ENCODE measurements at regions not wholly inside any gene's neighbourhood (a gene's known extent, or its start where the extent isn't known, plus 50 kb on each side); places are given as distances from the start of the nearest gene placed in this dataset.

- H3K27me3 ChIP-seq (ENCODE audit: insufficient read depth) = no peaks in the 10 kb centered on the region; the same call in 1 of the 2 replicates
- H3K4me1 ChIP-seq (ENCODE audit: control insufficient read depth in 1 of 2, insufficient read depth in 2 of 2, low read depth in 1 of 2, low read length in 1 of 2) = no peaks in the 10 kb centered on the region
- no peaks in the 10 kb centered on the region for H3K9me2 ChIP-seq
- no peak for DNase-seq
- POLR2A ChIA-PET = no interaction called here
- no peaks in the 10 kb centered on the region for H3F3A ChIP-seq (replicated peaks; ENCODE audit: insufficient read depth)
- no peak overlapping the region for H3K4me3 ChIP-seq (ENCODE audit: low read depth in 2 of 2, low read length in 1 of 2)
- no peaks in the 10 kb centered on the region for H3K36me3 ChIP-seq (replicated peaks in 1 of 2; ENCODE audit: control insufficient read depth in 1 of 2, insufficient read depth in 2 of 2, low read length in 1 of 2)
- no peaks in the 10 kb centered on the region for H3K79me2 ChIP-seq (ENCODE audit: insufficient read depth)
- no peak overlapping the region for H3K4me2 ChIP-seq
- CTCF ChIA-PET = interaction anchor here (0.5 to 5.8 kb wide), 3 partner anchors 10 to 200 kb away, joined by 3 to 43 read pairs (median 3); no protein-coding TSS in a partner anchor
- no peak overlapping the region for H3K9ac ChIP-seq
- no peaks in the 10 kb centered on the region for H3K9me3 ChIP-seq
- WGBS (ENCODE audit: low lambda C conversion rate) = 34% methylated on average over 3 of the region's 3 CpGs
- H4K20me1 ChIP-seq (ENCODE audit: insufficient read depth) = no peaks in the 10 kb centered on the region
- TF ChIP-seq ZBTB33 (IDR thresholded peaks at IDR 0.05; ENCODE audit: borderline replicate concordance, low read depth) (no peak), TEAD4 (IDR thresholded peaks at IDR 0.05; ENCODE audit: borderline replicate concordance, insufficient read depth) (no peak), MXI1 (IDR thresholded peaks at IDR 0.05; ENCODE audit: low read depth, low read length) (no peak), TAF1 (IDR thresholded peaks at IDR 0.05; ENCODE audit: borderline replicate concordance, low read depth, low read length) (no peak), GABPA (IDR thresholded peaks at IDR 0.05; ENCODE audit: low read depth) (no peak), NRF1 (IDR thresholded peaks at IDR 0.05; ENCODE audit: low read depth, low read length) (no peak), RXRA (IDR thresholded peaks at IDR 0.05; ENCODE audit: borderline replicate concordance, low read depth) (no peak), JUND (IDR thresholded peaks at IDR 0.05) (no peak), REST (IDR thresholded peaks at IDR 0.05; ENCODE audit: low read depth, low read length) (no peak), CHD2 (IDR thresholded peaks at IDR 0.05; ENCODE audit: low read length, partially characterized antibody) (no peak), MEF2A (IDR thresholded peaks at IDR 0.05; ENCODE audit: borderline replicate concordance, low read depth) (no peak)
- no peak overlapping the region for H2AFZ ChIP-seq (ENCODE audit: low read depth)
- no peak overlapping the region for H3K27ac ChIP-seq (ENCODE audit: low read depth in 2 of 2, low read length in 1 of 2)
These were observed 162.3 kb upstream of the FBXL4 start for GRCh38 chr6:99110029-99110428.

- no peaks in the 10 kb centered on the region for H3K9me3 ChIP-seq
- H3K4me1 ChIP-seq (ENCODE audit: control insufficient read depth in 1 of 2, insufficient read depth in 2 of 2, low read depth in 1 of 2, low read length in 1 of 2) = no peaks in the 10 kb centered on the region
- POLR2A ChIA-PET = no interaction called here
- no peaks in the 10 kb centered on the region for H3K9me2 ChIP-seq
- H3K27ac ChIP-seq (ENCODE audit: low read depth in 2 of 2, low read length in 1 of 2) = no peak overlapping the region
- 35% methylated on average over 3 of the region's 3 CpGs for WGBS (ENCODE audit: low lambda C conversion rate)
- H3K9ac ChIP-seq = no peak overlapping the region
- CTCF ChIA-PET = interaction anchor here (1.5 to 1.9 kb wide), 2 partner anchors 9 to 15 kb away, joined by 4 to 12 read pairs; no protein-coding TSS in a partner anchor
- DNase-seq = no peak
- no peak overlapping the region for H3K4me2 ChIP-seq
- H3K4me3 ChIP-seq (ENCODE audit: low read depth in 2 of 2, low read length in 1 of 2) = no peak overlapping the region
- H3K36me3 ChIP-seq (replicated peaks in 1 of 2; ENCODE audit: control insufficient read depth in 1 of 2, insufficient read depth in 2 of 2, low read length in 1 of 2) = no peaks in the 10 kb centered on the region
- H3K79me2 ChIP-seq (ENCODE audit: insufficient read depth) = no peaks in the 10 kb centered on the region
- H3K27me3 ChIP-seq (ENCODE audit: insufficient read depth) = no peaks in the 10 kb centered on the region
- no peak overlapping the region for H2AFZ ChIP-seq (ENCODE audit: low read depth)
- no peaks in the 10 kb centered on the region for H3F3A ChIP-seq (replicated peaks; ENCODE audit: insufficient read depth)
- H4K20me1 ChIP-seq (ENCODE audit: insufficient read depth) = no peaks in the 10 kb centered on the region
- no peak for TF ChIP-seq POLR2AphosphoS5 (IDR thresholded peaks at IDR 0.05; ENCODE audit: low read depth, low read length)
- TF ChIP-seq MAX (IDR thresholded peaks at IDR 0.05; ENCODE audit: low read depth) = no peak
- TF ChIP-seq RAD21 (IDR thresholded peaks at IDR 0.05; ENCODE audit: low read length) = no peak
- TF ChIP-seq RCOR1 (IDR thresholded peaks at IDR 0.05; ENCODE audit: low read length) = no peak
- TF ChIP-seq CHD2 (IDR thresholded peaks at IDR 0.05; ENCODE audit: low read length, partially characterized antibody) = no peak
- no peak for TF ChIP-seq JUND (IDR thresholded peaks at IDR 0.05)
- no peak for TF ChIP-seq GATA2 (CRISPR knock-in tag; IDR thresholded peaks at IDR 0.05)
- TF ChIP-seq RXRA (IDR thresholded peaks at IDR 0.05; ENCODE audit: borderline replicate concordance, low read depth) = no peak
- TF ChIP-seq EP300 (IDR thresholded peaks at IDR 0.05; ENCODE audit: borderline replicate concordance in 1 of 2, low read depth in 1 of 2, low read length in 1 of 2) = no peak
- TF ChIP-seq NRF1 (IDR thresholded peaks at IDR 0.05; ENCODE audit: low read depth, low read length) = no peak
- no peak for TF ChIP-seq TCF12 (IDR thresholded peaks at IDR 0.05)
- no peak for TF ChIP-seq TAF1 (IDR thresholded peaks at IDR 0.05; ENCODE audit: borderline replicate concordance, low read depth, low read length)
- no peak for TF ChIP-seq USF1 (IDR thresholded peaks at IDR 0.05; ENCODE audit: borderline replicate concordance, low read depth)
- no peak for TF ChIP-seq PBX3 (IDR thresholded peaks at IDR 0.05)
- no peak for TF ChIP-seq RFX5 (IDR thresholded peaks at IDR 0.05; ENCODE audit: low read length)
- TF ChIP-seq SIN3A (IDR thresholded peaks at IDR 0.05; ENCODE audit: borderline replicate concordance, low read depth, low read length) = no peak
These were observed 156.5 kb upstream of the FBXL4 start for GRCh38 chr6:99104218-99104617.
